ENCODE measurements at regions not wholly inside any gene's neighbourhood (a gene's known extent, or its start where the extent isn't known, plus 50 kb on each side); places are given as distances from the start of the nearest gene placed in this dataset.

DNA sequence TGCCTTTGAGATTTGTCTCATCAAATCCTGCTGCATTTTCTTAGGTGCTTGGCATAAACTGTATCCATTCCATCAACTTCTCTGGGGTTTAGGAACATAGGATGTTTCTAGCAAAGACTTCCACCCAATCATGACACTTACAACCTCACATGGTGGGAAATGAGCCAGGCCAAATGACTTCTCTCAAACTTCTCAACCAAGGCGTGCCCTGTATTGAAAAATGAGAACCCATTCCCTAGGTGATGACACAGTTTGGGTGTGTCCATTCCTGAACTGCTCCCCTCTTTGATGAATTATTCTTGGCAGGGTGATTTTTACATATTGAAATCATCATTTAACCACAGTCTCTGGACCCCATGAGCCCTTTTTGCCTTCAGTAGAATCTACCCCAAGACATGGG lies 161.1 kb downstream of the EN1 start:
- TF ChIP-seq, protein P1, sequence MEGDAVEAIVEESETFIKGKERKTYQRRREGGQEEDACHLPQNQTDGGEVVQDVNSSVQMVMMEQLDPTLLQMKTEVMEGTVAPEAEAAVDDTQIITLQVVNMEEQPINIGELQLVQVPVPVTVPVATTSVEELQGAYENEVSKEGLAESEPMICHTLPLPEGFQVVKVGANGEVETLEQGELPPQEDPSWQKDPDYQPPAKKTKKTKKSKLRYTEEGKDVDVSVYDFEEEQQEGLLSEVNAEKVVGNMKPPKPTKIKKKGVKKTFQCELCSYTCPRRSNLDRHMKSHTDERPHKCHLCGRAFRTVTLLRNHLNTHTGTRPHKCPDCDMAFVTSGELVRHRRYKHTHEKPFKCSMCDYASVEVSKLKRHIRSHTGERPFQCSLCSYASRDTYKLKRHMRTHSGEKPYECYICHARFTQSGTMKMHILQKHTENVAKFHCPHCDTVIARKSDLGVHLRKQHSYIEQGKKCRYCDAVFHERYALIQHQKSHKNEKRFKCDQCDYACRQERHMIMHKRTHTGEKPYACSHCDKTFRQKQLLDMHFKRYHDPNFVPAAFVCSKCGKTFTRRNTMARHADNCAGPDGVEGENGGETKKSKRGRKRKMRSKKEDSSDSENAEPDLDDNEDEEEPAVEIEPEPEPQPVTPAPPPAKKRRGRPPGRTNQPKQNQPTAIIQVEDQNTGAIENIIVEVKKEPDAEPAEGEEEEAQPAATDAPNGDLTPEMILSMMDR (IDR thresholded peaks at IDR 0.05), result no peak
- no peak for TF ChIP-seq POLR2A (IDR thresholded peaks at IDR 0.05)

Data from ovary (tissue), 3 donors.